Cardiac fibroblast (primary cell): ENCODE measurements at regions not wholly inside any gene's neighbourhood (a gene's known extent, or its start where the extent isn't known, plus 50 kb on each side); places are given as distances from the start of the nearest gene placed in this dataset.
"Not testable (repeated sequence)": the region's sequence is repeated elsewhere in the genome, so short reads cannot be mapped to it uniquely, and the experiment has no call there.

Experiments used
- DNase-seq, 2 donors: peaks; one replicate each; pipeline versions ENCODE4 v3.0.0 to v3.0.0-alpha.2; 2010; ENCODE audit warnings: low read depth in 2 of 2
- H3K4me3 ChIP-seq, 2 donors: replicated peaks in 1 of 2; 1 replicate in 1 of 2; 2 replicates in 1 of 2; pipeline ENCODE4 v1.5.1; 2011; ENCODE audit warnings: low read depth in 2 of 2, low read length in 2 of 2, mild to moderate bottlenecking in 2 of 2, moderate library complexity in 1 of 2
- CTCF ChIP-seq: IDR thresholded peaks from one replicate; pipeline ENCODE4 v1.5.1; 2011; ENCODE audit warnings: low read depth, mild to moderate bottlenecking, low read length, inconsistent platforms

- peak in 1 of 2 donors; percentile 65 for DNase-seq
- TF ChIP-seq CTCF, result no peak
- H3K4me3 ChIP-seq, result no peak overlapping the region
These were observed 56.5 kb downstream of the KCTD12 start for GRCh38 chr13:76829572-76830327.

- DNase-seq, result peak in 1 of 2 donors; percentile 40
- TF ChIP-seq CTCF, result no peak
- no peak overlapping the region for H3K4me3 ChIP-seq
These were observed 57.9 kb downstream of the KCTD12 start for GRCh38 chr13:76828316-76828741.

- DNase-seq, result no peak
- no peak overlapping the region for H3K4me3 ChIP-seq
- no peak for TF ChIP-seq CTCF
These were observed 59.7 kb downstream of the KCTD12 start for GRCh38 chr13:76826527-76826926.

GRCh38 chr13:76825430-76825829 is 60.8 kb downstream of the KCTD12 start:
- no peak for TF ChIP-seq CTCF
- no peak overlapping the region for H3K4me3 ChIP-seq
- DNase-seq, result peak in 1 of 2 donors; percentile 29

- no peak overlapping the region for H3K4me3 ChIP-seq
- DNase-seq, result no peak
- no peak for TF ChIP-seq CTCF
These were observed 62.2 kb downstream of the KCTD12 start for GRCh38 chr13:76823969-76824368.

DNA sequence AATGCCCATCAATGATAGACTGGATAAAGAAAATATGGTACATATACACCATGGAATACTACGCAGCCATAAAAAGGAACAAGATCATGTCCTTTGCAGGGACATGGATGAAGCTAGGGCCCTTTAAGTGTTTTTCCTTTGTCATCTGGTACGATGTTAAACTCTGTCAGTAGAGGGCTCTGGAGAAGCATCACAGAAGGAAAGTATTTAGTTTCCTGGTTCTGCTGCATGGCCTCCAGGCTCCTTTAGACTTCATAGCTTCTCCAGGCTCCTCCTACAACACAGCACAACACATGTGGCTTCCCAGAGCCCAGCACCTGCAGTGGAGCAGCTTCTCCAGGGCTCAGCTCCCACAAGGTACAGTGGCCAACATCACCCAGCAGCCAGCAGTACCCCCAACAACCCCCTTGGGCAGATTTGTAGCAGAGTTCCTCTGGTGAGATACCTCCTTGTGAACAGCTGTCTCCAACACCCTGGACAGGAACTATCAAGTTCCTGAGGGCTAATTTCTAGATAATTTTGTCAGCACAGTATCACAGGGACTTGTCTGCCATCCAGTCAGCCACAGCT is 63.4 kb downstream of the KCTD12 start:
- DNase-seq, result peak; percentile 77 to 78
- peak; percentile 52 for TF ChIP-seq CTCF
- no peak overlapping the region for H3K4me3 ChIP-seq

GRCh38 chr13:76821222-76821621 is 65.0 kb downstream of the KCTD12 start:
- DNase-seq, H3K4me3 ChIP-seq: not testable (repeated sequence)
